PC-3 (cell line): ENCODE measurements at regions not wholly inside any gene's neighbourhood (a gene's known extent, or its start where the extent isn't known, plus 50 kb on each side); places are given as distances from the start of the nearest gene placed in this dataset.

Source experiments
- EZH2 ChIP-seq: fragments of 300-600 bp; sonication (generic); IDR thresholded peaks from one replicate; pipeline ENCODE4 v1.6.1; 2017; ENCODE audit warnings: antibody characterized with exemption, mild to moderate bottlenecking, low read length; ENCODE audit not compliant: unreplicated experiment
- EZH2phosphoT487 ChIP-seq: fragments of 300-600 bp; sonication (generic); IDR thresholded peaks from 2 replicates; pipeline ENCODE4 v1.6.1; 2018; ENCODE audit warnings: mild to moderate bottlenecking, antibody characterized with exemption, low read length, borderline replicate concordance
- TF ChIP-seq, protein P1 (sequence below): fragments of 300-600 bp; sonication (generic); conservative IDR thresholded peaks from 2 replicates; pipeline ENCODE4 v1.5.1; 2017; ENCODE audit warnings: antibody characterized with exemption, low read depth, mild to moderate bottlenecking, low read length

- TF ChIP-seq, protein P1, sequence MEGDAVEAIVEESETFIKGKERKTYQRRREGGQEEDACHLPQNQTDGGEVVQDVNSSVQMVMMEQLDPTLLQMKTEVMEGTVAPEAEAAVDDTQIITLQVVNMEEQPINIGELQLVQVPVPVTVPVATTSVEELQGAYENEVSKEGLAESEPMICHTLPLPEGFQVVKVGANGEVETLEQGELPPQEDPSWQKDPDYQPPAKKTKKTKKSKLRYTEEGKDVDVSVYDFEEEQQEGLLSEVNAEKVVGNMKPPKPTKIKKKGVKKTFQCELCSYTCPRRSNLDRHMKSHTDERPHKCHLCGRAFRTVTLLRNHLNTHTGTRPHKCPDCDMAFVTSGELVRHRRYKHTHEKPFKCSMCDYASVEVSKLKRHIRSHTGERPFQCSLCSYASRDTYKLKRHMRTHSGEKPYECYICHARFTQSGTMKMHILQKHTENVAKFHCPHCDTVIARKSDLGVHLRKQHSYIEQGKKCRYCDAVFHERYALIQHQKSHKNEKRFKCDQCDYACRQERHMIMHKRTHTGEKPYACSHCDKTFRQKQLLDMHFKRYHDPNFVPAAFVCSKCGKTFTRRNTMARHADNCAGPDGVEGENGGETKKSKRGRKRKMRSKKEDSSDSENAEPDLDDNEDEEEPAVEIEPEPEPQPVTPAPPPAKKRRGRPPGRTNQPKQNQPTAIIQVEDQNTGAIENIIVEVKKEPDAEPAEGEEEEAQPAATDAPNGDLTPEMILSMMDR: no peak
- TF ChIP-seq EZH2 (no peak), EZH2phosphoT487 (no peak)
These were observed 301.3 kb downstream of the QKI start for GRCh38 chr6:163715846-163716245.
